GM18498 (cell line): ENCODE measurements at regions not wholly inside any gene's neighbourhood (a gene's known extent, or its start where the extent isn't known, plus 50 kb on each side); places are given as distances from the start of the nearest gene placed in this dataset.
"Not testable (repeated sequence)": the region's sequence is repeated elsewhere in the genome, so short reads cannot be mapped to it uniquely, and the experiment has no call there.

ENCODE experiments used
- ATAC-seq: cut with Tn5 transposase; IDR thresholded peaks from one replicate; pipeline ENCODE4 v1.9.1; 2021; ENCODE audit warnings: mild to moderate bottlenecking, moderate library complexity; ENCODE audit not compliant: unreplicated experiment

DNA sequence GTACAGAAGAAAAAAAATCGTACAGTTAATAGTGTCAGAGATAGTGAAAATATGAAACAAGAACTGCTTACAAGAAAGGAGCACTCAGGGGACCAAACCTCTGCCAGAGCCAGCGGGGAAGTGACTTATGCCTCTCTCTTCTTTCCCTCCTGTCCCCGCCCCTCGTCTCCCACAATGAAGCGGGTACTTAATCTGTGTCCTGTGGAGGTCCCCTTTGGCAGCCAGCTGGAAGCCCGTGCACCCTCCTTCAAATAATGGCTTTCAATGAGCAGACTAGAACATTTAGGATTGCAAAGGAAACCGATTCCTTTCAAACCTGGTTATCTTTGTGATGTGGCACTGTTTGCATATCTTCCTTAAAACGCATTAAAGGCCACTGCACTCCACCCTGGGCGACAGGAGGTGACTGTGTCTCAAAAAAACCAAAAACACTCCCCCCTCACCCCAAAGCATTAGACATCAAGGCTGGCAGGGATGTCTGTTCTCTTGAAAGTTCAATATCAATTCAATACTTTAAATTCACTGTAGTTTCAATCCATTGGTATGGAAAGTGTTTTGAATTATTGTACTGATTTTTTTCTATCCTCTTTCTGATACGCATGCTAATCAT, 51.7 kb downstream of the PPIAL4C start:
- ATAC-seq = not testable (repeated sequence)

DNA sequence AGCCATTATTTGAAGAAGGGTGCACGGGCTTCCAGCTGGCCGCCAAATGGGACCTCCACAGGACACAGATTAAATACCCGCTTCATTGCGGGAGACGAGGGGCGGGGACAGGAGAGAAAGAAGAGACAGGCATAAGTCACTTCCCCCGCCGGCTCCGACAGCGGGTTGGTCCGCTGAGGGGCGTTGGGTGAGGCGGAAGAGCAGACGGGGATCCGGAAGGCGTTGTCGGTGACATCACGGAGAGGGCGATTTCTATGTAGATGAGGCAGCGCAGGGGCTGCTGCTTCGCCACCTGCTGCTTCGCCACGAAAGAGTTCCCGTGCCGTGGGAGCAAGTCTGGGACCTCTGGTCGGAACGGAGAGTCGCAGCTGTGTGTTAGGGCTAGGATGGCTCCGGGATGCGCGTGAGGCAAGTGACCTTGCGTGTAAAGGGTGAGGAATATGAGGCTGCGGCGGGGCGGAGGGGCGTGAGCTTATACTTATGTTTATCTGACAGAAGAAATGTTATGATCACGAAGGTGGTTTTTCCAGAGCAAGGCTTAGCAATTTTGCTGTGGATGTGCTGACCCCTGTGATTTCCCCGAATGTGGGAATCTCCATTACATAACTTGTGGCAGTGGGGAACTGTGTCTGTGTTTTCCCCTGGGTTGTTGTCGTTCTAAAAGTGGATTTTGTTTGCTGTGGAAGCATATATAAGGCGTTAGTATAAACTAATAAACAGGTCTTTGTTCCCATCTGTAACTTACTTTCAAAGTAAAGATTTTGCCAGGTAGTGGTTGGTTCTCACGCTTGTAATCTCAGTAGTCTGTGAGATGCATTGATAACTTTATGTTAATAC, 52.9 kb downstream of the PPIAL4C start:
- peak; percentile 88 for ATAC-seq

DNA sequence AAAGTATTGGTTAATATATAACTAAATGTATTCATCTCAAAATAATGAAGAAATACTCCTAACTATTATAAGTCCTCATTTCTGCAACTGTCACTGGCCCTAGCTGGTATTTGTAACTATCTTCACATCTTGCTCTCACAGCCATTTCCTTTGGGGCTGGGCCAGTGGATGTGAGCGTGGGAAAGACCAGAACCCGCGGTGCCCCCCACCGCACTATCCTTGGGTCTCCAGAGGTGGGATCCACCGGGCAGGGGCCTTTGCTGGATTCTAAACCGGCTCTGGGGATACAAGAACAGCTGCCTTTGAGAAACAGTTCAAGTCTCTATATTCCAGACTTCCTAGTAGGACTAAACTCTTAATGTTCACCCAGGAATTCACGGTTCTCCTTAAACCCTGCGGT, 54.8 kb downstream of the PPIAL4C start:
- not testable (repeated sequence) for ATAC-seq

DNA sequence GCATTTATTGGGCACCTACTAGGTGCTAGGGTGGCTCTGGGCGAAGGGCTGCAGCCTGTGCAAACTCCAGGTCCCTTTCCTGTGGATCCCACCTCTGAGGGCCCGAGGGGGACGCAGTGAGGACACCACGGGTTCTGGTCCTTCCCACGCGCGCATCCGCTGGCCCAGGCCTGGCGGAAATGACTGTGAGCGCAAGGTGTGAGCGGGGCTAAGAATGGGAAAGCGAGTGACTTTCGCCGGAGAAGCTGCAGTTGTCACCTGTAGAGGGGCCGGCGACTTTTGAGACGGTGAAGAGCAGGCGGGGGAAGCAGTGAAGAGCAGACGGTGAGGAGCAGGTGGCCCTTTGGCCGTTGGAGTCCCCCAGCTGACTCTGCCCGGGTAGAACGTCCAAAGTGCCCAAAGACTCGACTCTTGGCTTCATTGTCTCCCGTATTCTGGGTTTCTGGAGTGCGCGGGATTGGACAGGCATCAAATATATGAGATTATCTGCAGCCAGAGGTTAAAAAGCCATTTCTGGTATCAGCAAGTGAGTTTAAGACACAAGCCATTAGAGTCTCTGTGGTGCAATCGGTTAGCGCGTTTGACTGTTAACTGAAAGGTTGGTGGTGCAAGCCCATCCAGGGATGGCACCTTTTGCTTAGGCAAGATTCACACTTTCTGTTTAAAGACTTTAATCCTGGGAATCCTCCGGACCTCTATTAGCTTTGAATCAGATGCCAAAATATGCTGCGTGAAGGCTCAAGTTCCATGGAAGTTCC, 55.4 kb downstream of the PPIAL4C start:
- not testable (repeated sequence) for ATAC-seq

DNA sequence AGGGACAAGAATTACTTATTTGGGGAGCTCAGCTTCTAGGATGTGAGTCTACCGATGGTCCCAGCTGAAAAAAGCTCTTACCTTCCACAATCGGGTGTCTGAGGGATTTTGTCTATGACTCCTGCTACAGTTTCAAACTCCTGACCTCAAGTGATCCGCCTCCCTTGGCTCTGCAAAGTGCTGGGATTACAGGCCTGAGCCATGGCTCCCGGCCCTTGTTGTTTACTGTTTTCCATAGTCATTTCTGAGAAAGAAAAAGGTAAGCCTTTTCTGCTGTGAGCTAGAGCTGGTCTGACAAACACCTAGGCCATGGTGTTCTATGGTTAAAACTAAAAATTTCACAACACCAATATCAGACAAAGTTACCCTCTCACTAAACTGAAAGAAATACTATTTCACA, 57.5 kb downstream of the PPIAL4C start:
- not testable (repeated sequence) for ATAC-seq

DNA sequence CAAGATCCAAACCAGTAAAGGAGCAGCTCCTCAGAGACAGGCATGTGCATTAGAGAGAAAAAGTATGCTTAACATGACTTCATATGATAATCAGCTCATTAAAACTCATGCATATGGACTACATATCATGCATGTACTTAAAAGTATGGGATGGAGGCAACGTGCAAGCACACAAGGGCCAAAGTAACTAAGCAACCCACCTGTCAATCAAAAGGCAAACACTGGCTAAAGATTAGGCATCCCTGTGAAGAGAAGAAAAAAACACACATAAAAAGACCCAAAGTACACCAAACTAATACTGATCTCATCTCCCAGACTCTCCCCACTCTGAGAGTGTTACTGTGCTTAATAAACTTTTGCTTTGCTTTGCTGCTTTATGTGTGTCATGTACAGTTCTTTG, 61.2 kb downstream of the PPIAL4C start:
- not testable (repeated sequence) for ATAC-seq

DNA sequence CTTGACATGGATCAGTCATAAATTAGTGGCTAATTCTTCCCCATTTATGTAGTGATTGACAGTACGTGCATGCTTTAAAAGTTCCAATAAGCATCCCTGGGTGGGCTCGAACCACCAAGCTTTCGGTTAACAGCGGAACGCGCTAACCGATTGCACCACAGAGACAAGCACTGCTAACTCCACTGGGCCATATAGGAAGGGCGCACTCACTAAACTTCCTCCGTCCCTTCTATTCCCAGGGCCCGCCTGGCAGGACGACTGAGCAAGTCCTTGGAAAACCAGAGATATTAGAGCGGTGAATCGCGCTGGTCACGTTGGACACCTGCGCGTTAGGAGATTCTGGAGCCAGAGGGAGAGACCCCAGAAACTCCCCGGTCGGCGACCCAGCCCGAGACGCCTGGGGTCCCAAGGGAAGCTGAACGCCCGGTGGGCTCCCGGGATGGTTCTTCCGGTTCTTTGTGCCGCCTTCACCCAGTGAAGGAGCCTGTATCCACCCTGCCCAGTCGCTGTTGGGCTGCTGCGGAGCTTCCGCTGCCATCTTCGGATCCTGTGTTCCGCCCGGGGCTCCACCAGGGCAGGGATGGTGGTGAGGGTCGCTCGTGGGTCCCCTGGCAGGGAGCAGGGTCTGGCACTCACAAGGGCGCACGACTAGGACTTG, 62.8 kb downstream of the PPIAL4C start:
- ATAC-seq = not testable (repeated sequence)

DNA sequence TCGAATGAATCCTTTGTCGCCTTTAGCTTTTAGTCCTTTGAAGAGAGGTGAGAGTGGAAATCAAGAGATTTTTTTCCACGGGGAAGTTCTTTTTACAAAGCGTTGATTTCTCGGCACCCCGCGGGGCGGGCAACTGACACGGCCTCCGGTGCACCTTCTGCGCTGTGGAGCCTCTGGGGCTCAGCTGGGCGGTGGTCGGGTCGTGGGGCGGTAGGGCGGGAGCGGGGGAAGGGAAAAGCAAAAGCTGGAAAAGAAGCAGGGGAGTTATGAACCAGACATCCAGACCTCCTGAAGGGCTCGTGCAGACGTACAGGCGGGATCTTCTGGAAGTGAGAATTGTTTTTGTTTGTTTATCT, 63.3 kb downstream of the PPIAL4C start:
- not testable (repeated sequence) for ATAC-seq

DNA sequence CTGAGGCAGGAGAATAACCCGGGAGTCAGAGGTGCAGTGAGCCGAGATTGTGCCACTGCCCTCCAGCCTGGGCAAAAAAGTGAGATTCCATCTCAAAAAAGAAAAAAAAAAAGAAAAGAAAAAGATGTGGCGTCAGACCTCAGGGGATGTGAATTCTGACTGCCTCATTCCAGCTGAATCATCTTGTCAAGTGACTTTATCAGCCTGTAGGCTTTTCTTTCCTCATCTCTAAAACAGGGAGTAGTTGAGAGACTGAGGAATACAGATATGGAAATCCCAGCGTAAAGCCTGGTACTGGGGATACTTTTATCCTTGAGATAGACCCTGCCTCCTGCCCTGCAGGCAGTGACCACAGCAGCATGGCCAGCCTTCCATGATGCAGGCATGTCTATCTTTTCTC, 74.1 kb downstream of the PPIAL4C start:
- ATAC-seq = not testable (repeated sequence)

DNA sequence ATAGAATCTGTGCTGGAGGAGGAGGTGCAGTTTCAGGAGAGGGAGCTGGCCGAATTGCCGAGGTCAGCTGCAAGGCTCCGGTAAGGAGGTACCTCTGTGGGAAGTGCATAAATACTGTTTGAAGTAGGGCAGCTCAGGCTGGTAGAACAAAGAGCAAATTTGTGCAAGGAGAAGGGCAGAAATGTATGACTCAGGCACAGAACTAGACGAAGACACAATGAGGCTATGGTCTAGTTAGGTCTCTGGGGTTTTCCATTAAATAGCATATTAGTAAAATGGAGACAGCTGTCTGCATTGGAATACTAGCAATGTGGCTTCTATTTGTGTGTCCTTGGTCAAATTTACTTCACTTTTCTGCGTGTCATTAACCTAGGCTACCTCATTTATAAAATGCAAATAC, 74.5 kb downstream of the PPIAL4C start:
- not testable (repeated sequence) for ATAC-seq

DNA sequence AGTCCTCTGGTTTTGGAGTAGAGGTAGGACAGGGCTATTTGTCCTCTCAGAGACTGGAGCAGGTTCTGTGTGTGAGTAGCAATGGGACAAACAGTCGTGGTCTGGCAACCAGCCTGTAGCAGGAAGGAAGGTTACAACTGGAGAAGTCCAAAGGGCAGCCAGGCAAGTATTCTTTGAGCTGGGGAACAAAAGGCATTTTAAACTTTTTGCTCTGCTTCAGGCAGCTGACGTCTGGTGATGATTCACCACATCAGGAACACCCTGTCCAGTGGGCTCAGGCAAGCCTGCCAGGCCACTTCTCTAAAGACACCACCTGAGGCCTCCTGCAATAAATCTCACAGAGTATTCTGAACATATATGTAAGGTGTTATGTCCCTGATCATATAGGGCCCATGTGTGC, 81.0 kb downstream of the PPIAL4C start:
- ATAC-seq = not testable (repeated sequence)

DNA sequence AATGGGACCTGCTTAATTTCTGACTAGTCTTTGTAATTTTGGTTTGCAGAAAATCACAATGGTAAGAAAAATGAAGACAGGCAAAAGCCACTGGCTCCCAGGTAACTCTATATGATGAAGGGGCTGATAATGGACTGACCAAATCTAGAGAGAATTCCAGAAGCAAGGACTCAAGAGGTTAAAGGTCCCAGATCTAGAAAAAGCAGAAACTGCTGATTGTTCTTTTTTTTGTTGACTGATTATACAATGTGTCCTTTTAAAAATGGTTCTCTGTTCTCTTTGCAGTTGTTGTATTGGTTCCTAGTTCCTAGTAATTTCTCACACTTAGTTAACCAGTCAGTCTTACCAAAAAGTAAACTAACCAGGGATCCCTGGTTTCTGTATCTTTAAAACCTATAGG, 81.4 kb downstream of the PPIAL4C start:
- not testable (repeated sequence) for ATAC-seq

DNA sequence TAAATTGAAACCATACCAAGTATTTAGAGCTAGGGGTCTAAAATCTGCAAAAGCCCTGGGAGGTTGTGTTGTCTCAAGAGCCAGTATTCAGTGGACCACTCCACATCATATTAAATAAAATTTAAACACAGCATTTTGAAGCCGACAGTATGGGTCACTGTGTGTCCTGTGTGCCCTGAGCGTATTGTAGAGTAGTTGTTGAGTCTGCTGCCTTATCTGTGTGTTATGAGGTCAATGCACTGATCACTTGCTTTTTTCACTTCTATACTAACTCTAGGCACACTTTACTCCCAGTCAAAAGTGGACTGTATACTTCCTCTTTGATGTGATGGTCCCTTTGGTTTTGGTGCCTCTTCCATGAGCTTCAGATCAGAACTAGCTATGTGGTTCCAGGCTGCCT, 81.9 kb downstream of the PPIAL4C start:
- not testable (repeated sequence) for ATAC-seq

DNA sequence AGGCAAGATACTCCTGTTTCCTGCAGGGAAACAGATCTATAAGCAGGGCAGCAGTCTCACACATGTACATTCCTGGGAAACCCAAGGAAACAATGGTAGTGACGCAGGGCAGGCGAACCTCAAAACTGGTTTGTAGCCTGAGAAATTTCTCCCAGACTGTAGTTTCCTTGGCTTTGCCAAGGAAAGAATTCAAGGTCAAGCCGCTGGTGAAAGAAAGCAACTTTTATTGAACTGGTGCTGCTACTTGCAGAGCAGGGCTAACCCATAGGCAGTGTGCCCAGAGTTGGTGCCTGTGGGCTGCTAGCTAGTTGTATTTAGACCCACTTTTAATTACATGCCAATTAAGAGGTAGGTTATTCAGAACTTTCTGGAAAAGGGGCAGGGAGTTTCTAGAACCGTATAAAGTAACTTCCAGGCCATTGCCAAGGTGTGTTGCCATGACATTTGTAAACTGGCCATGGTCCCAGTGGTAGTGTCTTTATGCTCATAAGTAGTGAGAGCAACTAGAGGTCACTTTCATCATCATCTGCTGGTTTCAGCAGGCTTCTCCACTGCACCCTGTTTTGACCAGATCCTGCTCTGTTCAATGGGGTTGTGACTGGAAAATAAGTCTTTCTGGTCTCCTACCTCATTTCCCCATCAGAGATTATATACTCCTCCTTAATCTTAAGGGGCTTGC, 89.7 kb downstream of the PPIAL4C start:
- ATAC-seq = not testable (repeated sequence)

DNA sequence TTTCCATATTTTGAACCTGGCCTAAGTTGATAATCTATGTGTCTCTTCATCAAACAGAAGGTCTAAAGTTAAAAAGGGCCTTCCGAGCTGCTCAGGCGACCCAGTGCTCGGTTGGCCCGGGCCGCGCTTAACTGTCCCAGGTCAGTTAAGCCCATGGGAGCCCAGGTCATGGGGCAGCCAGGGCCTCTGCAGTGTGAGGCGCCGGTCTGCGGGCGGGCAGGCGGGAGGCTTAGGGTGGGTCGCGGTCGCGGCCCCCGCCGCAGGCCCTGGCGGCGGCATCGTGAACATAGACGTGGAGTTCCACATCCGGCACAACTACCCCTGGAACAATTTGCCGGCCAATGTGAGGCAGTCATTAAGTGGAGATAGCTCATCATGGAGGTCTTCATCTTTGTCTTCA, 91.3 kb downstream of the PPIAL4C start:
- ATAC-seq = not testable (repeated sequence)

DNA sequence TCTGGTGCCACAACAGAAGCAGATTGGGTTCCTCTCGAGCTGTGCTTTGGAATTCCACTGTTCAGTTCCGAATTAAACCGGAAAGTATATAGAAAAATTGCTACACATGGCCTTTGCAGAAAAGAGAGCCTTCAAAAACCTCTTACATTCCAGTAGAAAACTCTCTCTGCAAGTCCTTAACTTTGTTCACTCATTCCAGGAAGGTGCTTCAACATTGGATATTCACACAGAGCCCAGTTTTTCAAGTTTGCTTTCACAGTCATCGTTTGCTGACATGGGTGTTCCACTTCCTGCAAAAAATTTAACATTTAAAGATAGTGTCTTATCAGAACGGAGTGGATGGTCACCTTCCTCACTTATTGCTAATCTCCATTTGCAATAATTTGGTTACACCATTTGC, 93.7 kb downstream of the PPIAL4C start:
- ATAC-seq = not testable (repeated sequence)

DNA sequence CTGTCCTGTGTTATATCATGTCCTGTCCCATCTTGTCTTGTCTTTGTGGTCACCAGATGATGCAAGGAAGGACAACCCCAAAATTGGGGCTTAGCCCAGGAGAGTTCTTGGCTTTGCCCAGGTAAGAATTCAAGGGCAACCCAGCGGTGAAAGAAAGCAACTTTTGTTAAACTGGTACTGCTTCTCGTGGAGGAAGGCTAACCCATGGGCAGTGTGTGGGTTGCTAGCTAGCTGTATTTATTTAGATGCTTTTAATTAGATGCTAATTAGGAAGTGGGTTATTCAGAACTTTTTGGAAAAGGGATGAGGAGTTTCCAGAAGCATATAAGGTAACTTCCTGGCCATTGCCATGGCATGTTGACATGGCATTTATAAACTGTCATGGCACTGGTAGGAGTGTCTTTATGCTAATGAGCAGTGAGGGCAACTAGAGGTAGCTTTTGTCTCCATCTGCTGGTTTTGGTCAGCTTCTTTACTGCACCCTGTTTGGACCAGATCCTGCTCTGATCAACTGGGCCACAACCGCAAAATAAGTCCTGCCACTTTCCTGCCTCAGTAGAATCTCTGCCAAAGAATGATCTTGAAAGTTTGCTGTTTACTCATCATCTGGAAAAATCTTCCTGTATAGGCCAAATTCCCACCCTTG, 95.8 kb upstream of the FCGR1A start:
- ATAC-seq = peak; percentile 68

DNA sequence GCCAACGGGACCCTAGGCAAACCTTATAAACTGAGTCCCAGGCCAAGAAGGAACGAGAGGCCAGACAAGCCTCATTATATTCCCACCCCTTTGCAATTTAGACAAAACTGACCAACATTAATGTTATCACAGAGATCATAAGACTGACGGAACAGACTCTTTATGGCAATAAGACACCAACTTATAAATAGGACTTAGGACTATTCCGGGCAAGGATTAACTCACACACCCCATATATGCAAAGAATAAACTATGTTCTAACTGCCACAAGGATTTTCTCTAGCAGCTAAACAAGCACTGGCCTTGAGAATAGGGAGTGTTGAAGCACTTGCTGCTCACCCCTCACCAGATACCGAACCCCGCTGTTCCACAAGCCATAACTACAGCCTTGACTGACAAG, 91.1 kb upstream of the FCGR1A start:
- ATAC-seq = not testable (repeated sequence)

DNA sequence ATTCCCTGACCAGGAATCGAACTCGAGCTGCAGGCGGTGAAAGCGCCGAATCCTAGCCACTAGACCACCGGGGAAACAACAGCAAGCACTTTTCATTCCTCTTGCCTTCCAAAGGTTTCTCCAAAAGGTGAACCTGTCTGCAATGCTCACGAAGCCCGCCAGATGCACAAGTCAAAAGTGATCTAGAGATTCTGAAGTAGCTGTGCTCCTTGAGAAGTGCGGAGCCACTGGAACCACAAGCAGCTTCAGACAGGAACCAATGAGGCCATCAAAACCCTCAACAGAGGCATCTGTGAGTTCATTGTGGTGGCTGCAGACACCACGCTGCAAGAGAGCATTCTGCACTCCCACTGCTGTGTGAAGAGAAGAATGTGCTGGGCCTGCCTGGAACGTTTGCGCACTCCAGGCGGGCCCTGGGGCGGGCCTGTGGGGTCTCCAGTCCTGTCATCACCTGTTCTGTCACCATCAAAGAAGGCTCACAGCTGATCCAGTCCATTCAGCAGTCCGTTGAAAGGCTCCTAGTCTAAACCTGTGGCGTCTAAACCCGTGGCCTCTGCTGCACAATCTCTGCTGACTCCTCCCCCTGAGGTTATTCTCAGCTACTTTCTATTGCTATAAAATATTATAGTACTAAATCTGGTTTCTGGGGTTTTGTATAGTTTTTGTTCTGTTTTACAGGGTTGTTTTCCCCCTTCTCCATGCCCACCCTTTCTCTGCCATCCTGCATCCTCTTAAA, 89.5 kb upstream of the FCGR1A start:
- not testable (repeated sequence) for ATAC-seq
